ENCODE measurements at regions not wholly inside any gene's neighbourhood (a gene's known extent, or its start where the extent isn't known, plus 50 kb on each side); places are given as distances from the start of the nearest gene placed in this dataset.

GRCh38 chr5:72654231-72654630, 147.0 kb upstream of the ZNF366 start:
- no peak for TF ChIP-seq CTCF (conservative IDR thresholded peaks at IDR 0.05; ENCODE audit: low read depth in 2 of 2)
- no peak for TF ChIP-seq POLR2AphosphoS5 (IDR thresholded peaks at IDR 0.05; ENCODE audit: low read depth)
- no peak for TF ChIP-seq CREB1 (CRISPR knock-in tag; IDR thresholded peaks at IDR 0.05; ENCODE audit: low read depth)
- TF ChIP-seq EZH2 (IDR thresholded peaks at IDR 0.05; ENCODE audit: low read depth, unreplicated experiment) = no peak
- no peak for TF ChIP-seq STAT1 (IDR thresholded peaks at IDR 0.05; ENCODE audit: unreplicated experiment)
- TF ChIP-seq NANOG (IDR thresholded peaks at IDR 0.05; ENCODE audit: borderline replicate concordance) = no peak
- TF ChIP-seq EZH2phosphoT487 (IDR thresholded peaks at IDR 0.05; ENCODE audit: unreplicated experiment) = no peak
- no peak for TF ChIP-seq ZNF331 (CRISPR knock-in tag; IDR thresholded peaks at IDR 0.05; ENCODE audit: low read depth)
- no peak for TF ChIP-seq REST (IDR thresholded peaks at IDR 0.05; ENCODE audit: unreplicated experiment)
